ENCODE measurements at regions not wholly inside any gene's neighbourhood (a gene's known extent, or its start where the extent isn't known, plus 50 kb on each side); places are given as distances from the start of the nearest gene placed in this dataset.

DNA sequence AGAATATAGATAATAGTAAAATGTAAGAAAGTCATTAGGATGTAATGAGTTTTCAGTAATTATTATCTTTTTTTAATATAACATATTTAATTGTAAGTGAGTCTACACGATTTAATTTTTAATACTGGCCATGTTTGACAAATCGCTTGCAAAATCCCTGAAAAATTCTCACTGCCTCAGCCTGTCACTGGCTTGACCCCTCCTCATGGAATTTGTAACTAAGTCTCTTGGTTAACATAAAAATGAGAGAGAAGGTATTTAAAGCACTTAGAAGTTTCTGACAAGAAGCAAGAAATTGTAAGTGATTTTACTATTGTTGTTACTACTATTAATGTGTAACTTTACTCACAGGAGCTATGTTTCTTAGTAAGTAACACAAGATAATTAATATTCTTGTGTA, 237.9 kb upstream of the GK2 start:
- DNase-seq = no peak
- H3K79me2 ChIP-seq (ENCODE audit: insufficient read depth) = no peaks in the 10 kb centered on the region
- H3K9ac ChIP-seq = no peak overlapping the region
- no peaks in the 10 kb centered on the region for H4K20me1 ChIP-seq (ENCODE audit: insufficient read depth)
- H3K36me3 ChIP-seq (ENCODE audit: low read depth) = no peaks in the 10 kb centered on the region
- 46 to 48% methylated on average over 2 of the region's 2 CpGs for WGBS, 2 experiments (ENCODE audit: low coverage in 1 of 2, low lambda C conversion rate in 2 of 2, missing lambda C conversion rate in 2 of 2)
- H3K9me3 ChIP-seq (ENCODE audit: low read depth) = no peaks in the 10 kb centered on the region
- peaks cover 7% of the 10 kb centered on the region; the same call in 1 of the 2 replicates for H3F3A ChIP-seq (ENCODE audit: insufficient read depth)
- no peak overlapping the region for H2AFZ ChIP-seq
- in situ Hi-C loops (cut with MboI) = no loop called here
- H3K4me3 ChIP-seq = no peak overlapping the region
- no peak overlapping the region for H3K4me2 ChIP-seq (ENCODE audit: unreplicated experiment)
- no peaks in the 10 kb centered on the region for H3K9me2 ChIP-seq (ENCODE audit: insufficient read depth)
- H3K27ac ChIP-seq = no peak overlapping the region
- H3K4me1 ChIP-seq (ENCODE audit: insufficient read depth) = peaks cover 7% of the 10 kb centered on the region
- TF ChIP-seq EZH2 (IDR thresholded peaks at IDR 0.05; ENCODE audit: insufficient read depth, poor library complexity, severe bottlenecking) = no peak
- TF ChIP-seq EZH2phosphoT487 (IDR thresholded peaks at IDR 0.05; ENCODE audit: insufficient read depth, low read depth) = no peak
- H3K27me3 ChIP-seq (replicated peaks; ENCODE audit: insufficient read depth) = no peaks in the 10 kb centered on the region

DNA sequence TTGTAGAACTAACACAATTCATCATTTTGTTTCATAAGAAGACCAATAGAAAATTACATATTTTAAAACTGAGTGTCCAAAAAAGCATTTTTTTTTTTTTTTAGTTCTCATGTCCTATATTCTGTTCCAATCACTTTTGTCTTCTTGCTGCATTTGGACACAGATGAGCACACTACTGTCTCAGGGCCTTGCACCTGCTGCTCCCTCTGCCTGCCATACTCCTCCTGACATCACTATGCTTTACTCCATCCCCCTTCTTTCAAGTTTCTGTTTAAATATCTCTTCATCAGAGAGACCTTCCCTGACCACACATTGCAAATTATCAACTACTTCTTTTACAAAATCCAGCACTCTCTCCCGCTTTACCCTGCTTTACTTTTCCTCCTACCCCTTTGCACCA, 230.7 kb upstream of the GK2 start:
- Histone ChIP-seq H3K4me1 (ENCODE audit: insufficient read depth) (no peaks in the 10 kb centered on the region), H3K79me2 (ENCODE audit: insufficient read depth) (no peaks in the 10 kb centered on the region), H3F3A (ENCODE audit: insufficient read depth) (no peaks in the 10 kb centered on the region), H3K9me3 (ENCODE audit: low read depth) (no peaks in the 10 kb centered on the region), H3K9me2 (ENCODE audit: insufficient read depth) (no peaks in the 10 kb centered on the region), H2AFZ (no peak overlapping the region), H3K27me3 (replicated peaks; ENCODE audit: insufficient read depth) (no peaks in the 10 kb centered on the region; the same call in 1 of the 2 replicates), H3K36me3 (ENCODE audit: low read depth) (no peaks in the 10 kb centered on the region), H3K4me2 (ENCODE audit: unreplicated experiment) (no peak overlapping the region), H3K9ac (no peak overlapping the region), H3K4me3 (no peak overlapping the region), H4K20me1 (ENCODE audit: insufficient read depth) (no peaks in the 10 kb centered on the region), H3K27ac (no peak overlapping the region)
- TF ChIP-seq EZH2 (IDR thresholded peaks at IDR 0.05; ENCODE audit: insufficient read depth, poor library complexity, severe bottlenecking) = no peak
- no peak for TF ChIP-seq EZH2phosphoT487 (IDR thresholded peaks at IDR 0.05; ENCODE audit: insufficient read depth, low read depth)
- no peak for DNase-seq
- 90 to 100% methylated on average over 1 of the region's 1 CpG for whole genome bisulfite sequencing, 2 experiments (ENCODE audit: low coverage in 1 of 2, low lambda C conversion rate in 2 of 2, missing lambda C conversion rate in 2 of 2)
- in situ Hi-C loops (cut with MboI) = no loop called here

DNA sequence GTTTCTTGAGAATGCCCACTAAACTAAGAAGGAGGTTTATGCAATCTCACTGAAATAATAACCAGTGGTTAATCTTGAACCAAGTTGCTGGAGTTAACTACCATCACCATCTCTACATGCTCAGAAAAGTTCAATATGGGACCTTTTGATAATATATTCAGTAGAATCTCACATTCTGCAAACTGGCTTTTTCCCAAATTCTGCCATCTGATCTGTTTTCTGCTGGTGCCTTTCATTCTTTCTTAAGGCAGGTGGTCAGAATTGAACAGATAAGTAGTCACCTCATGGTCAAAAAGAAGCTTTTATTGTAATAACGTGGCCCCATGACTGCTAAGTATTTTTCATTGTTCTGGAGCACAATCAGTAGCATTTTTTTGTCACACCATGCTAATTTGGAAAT, 229.0 kb upstream of the GK2 start:
- TF ChIP-seq EZH2phosphoT487 (IDR thresholded peaks at IDR 0.05; ENCODE audit: insufficient read depth, low read depth) (no peak), EZH2 (IDR thresholded peaks at IDR 0.05; ENCODE audit: insufficient read depth, poor library complexity, severe bottlenecking) (no peak)
- Histone ChIP-seq H3K9ac (no peak overlapping the region), H3F3A (ENCODE audit: insufficient read depth) (no peaks in the 10 kb centered on the region), H3K36me3 (ENCODE audit: low read depth) (no peaks in the 10 kb centered on the region), H3K79me2 (ENCODE audit: insufficient read depth) (no peaks in the 10 kb centered on the region), H3K4me1 (ENCODE audit: insufficient read depth) (no peaks in the 10 kb centered on the region), H3K4me3 (no peak overlapping the region), H3K4me2 (ENCODE audit: unreplicated experiment) (no peak overlapping the region), H2AFZ (no peak overlapping the region), H3K27me3 (replicated peaks; ENCODE audit: insufficient read depth) (no peaks in the 10 kb centered on the region; the same call in 1 of the 2 replicates), H3K27ac (no peak overlapping the region), H3K9me3 (ENCODE audit: low read depth) (no peaks in the 10 kb centered on the region), H4K20me1 (ENCODE audit: insufficient read depth) (no peaks in the 10 kb centered on the region), H3K9me2 (ENCODE audit: insufficient read depth) (no peaks in the 10 kb centered on the region)
- in situ Hi-C loops (cut with MboI) = no loop called here
- WGBS, 2 experiments (ENCODE audit: low coverage in 1 of 2, low lambda C conversion rate in 2 of 2, missing lambda C conversion rate in 2 of 2) = 51 to 55% methylated on average over 1 of the region's 1 CpG
- no peak for DNase-seq

DNA sequence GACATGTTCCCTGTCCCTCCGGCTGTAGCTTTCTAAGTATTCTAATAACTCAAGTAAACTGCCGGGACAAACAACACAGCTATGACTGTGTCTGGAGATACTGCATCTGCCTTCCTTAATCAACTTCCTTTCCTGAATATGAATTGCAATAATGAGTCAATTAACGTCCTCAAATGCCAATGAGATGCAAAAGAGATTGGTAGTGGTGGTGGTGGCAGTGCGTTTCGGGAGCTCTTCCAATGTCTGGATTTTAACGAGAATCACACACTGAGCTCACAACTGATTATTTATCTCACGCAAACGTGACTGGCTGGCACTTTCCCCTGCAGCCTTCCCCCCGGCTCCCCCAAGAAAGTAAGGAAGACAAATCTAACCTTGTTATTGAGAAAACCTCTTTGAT, 226.1 kb upstream of the GK2 start:
- H3K79me2 ChIP-seq (ENCODE audit: insufficient read depth) = no peaks in the 10 kb centered on the region
- no peaks in the 10 kb centered on the region for H3K36me3 ChIP-seq (ENCODE audit: low read depth)
- H2AFZ ChIP-seq = no peak overlapping the region
- in situ Hi-C loops (cut with MboI) = no loop called here
- H3K4me2 ChIP-seq (ENCODE audit: unreplicated experiment) = no peak overlapping the region
- no peaks in the 10 kb centered on the region for H3K9me2 ChIP-seq (ENCODE audit: insufficient read depth)
- no peaks in the 10 kb centered on the region; the same call in 1 of the 2 replicates for H3K27me3 ChIP-seq (replicated peaks; ENCODE audit: insufficient read depth)
- H3K4me1 ChIP-seq (ENCODE audit: insufficient read depth) = no peaks in the 10 kb centered on the region
- TF ChIP-seq EZH2phosphoT487 (IDR thresholded peaks at IDR 0.05; ENCODE audit: insufficient read depth, low read depth) = no peak
- no peak for TF ChIP-seq EZH2 (IDR thresholded peaks at IDR 0.05; ENCODE audit: insufficient read depth, poor library complexity, severe bottlenecking)
- H3K27ac ChIP-seq = no peak overlapping the region
- no peak overlapping the region for H3K9ac ChIP-seq
- WGBS, 2 experiments (ENCODE audit: low coverage in 1 of 2, low lambda C conversion rate in 2 of 2, missing lambda C conversion rate in 2 of 2) = 85 to 89% methylated on average over 9 of the region's 9 CpGs
- no peaks in the 10 kb centered on the region for H4K20me1 ChIP-seq (ENCODE audit: insufficient read depth)
- no peak for DNase-seq
- H3K4me3 ChIP-seq = no peak overlapping the region
- H3F3A ChIP-seq (ENCODE audit: insufficient read depth) = no peaks in the 10 kb centered on the region
- no peaks in the 10 kb centered on the region for H3K9me3 ChIP-seq (ENCODE audit: low read depth)

DNA sequence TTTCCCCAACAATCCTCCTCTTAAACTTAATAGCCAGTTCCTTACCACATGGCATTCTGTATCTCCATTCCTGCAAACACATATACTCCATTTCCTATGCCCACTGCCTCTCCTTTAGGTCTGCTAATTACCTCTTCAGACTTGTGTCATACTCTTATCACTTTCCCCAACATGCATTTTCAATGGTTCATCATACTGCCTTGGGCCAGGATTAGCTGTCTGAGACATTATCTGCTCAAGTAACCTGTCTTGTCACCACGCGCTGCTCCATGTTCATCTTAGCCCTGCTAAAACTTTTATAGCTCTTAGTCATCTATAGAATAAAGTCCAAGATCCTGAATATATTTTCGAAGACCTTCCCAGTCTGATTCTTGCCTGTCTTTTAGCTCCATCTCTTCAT, 224.1 kb upstream of the GK2 start:
- Histone ChIP-seq H3K4me2 (ENCODE audit: unreplicated experiment) (no peak overlapping the region), H3K27me3 (replicated peaks; ENCODE audit: insufficient read depth) (no peaks in the 10 kb centered on the region; the same call in 1 of the 2 replicates)
- no peak for TF ChIP-seq EZH2phosphoT487 (IDR thresholded peaks at IDR 0.05; ENCODE audit: insufficient read depth, low read depth)
- no peak for TF ChIP-seq EZH2 (IDR thresholded peaks at IDR 0.05; ENCODE audit: insufficient read depth, poor library complexity, severe bottlenecking)

More for the DNA sequence above, 224.1 kb upstream of the GK2 start:
- in situ Hi-C loops (cut with MboI) = no loop called here
- Histone ChIP-seq H3K9ac (no peak overlapping the region), H3K9me3 (ENCODE audit: low read depth) (no peaks in the 10 kb centered on the region), H3K36me3 (ENCODE audit: low read depth) (no peaks in the 10 kb centered on the region), H3K4me3 (no peak overlapping the region), H3K4me1 (ENCODE audit: insufficient read depth) (no peaks in the 10 kb centered on the region), H3K27ac (no peak overlapping the region), H4K20me1 (ENCODE audit: insufficient read depth) (no peaks in the 10 kb centered on the region), H3K79me2 (ENCODE audit: insufficient read depth) (no peaks in the 10 kb centered on the region), H3F3A (ENCODE audit: insufficient read depth) (no peaks in the 10 kb centered on the region), H2AFZ (no peak overlapping the region), H3K9me2 (ENCODE audit: insufficient read depth) (no peaks in the 10 kb centered on the region)
- DNase-seq = no peak
- 94 to 96% methylated on average over 3 of the region's 3 CpGs for WGBS, 2 experiments (ENCODE audit: low coverage in 1 of 2, low lambda C conversion rate in 2 of 2, missing lambda C conversion rate in 2 of 2)
